DMS114 treated with DMSO at 0.1 percent for 48 hours (cell line): ENCODE measurements at regions not wholly inside any gene's neighbourhood (a gene's known extent, or its start where the extent isn't known, plus 50 kb on each side); places are given as distances from the start of the nearest gene placed in this dataset.
"Not testable (repeated sequence)": the region's sequence is repeated elsewhere in the genome, so short reads cannot be mapped to it uniquely, and the experiment has no call there.

Experiments used
- DNase-seq: peaks from one replicate; lab custom pipeline; 2025; ENCODE audit not compliant: unreplicated experiment; lab: John Stamatoyannopoulos, UW

DNA sequence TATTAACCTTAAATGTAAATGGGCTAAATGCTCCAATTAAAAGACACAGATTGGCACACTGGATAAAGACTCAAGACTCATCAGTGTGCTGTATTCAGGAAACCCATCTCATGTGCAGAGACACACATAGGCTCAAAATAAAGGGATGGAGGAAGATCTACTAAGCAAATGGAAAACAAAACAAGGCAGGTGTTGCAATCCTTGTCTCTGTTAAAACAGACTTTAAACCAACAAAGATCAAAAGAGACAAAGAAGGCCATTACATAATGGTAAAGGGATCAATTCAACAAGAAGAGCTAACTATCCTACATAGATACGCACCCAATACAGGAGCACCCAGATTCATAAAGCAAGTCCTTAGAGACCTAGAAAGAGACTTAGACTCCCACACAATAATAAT, 80.1 kb upstream of the NPSR1 start:
- not testable (repeated sequence) for DNase-seq

DNA sequence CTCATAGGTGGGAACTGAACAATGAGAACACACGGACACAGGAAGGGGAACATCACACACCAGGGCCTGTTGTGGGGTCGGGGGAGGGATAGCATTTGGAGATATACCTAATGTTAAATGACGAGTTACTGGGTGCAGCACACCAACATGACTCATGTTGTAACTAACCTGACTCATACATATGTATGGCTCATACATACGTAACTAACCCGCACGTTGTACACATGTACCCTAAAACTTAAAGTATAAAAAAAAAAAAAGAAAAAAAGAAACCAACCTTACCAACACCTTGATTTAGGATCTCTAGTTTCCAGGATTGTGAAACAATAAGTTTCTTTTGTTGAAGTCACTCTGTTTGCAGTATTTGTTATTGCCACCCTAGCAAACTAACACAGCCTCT, 76.3 kb upstream of the NPSR1 start:
- not testable (repeated sequence) for DNase-seq

DNA sequence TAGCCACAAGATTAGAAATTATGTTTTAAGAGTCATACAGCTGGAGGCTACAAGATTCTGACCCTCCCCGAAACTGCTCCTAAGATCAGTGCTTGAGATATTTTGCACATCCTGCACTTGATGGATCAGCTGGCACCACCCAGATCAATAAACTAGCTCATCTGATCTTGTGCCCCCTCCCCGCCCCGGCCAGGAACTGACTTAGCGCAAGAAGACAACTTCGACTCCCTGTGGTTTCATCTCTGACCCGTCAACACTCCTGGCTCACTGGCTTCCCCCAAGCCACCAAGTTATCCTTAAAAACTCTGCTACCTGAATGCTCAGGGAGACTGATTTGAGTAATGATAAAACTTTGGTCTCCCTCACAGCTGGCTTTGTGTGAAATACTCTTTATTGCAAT, 73.5 kb upstream of the NPSR1 start:
- no peak for DNase-seq

DNA sequence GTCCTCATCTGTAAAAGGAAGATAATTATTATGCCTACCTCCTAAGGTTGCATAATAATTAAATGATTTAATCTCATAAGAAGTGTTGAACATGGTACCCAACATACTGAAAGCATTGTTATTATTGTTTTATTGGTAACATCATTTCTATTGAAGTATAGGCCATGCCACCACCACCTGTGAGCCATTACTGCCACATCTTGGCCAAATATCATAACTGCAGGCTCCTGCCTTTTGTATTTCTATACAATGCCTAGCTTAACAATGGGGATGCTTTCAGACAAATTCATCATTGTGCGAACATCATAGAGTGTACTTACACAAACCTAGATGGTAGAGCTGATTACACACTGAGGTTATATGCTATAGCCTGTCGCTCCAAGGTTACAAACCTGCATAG, 61.1 kb upstream of the NPSR1 start:
- peak; percentile 6 for DNase-seq

DNA sequence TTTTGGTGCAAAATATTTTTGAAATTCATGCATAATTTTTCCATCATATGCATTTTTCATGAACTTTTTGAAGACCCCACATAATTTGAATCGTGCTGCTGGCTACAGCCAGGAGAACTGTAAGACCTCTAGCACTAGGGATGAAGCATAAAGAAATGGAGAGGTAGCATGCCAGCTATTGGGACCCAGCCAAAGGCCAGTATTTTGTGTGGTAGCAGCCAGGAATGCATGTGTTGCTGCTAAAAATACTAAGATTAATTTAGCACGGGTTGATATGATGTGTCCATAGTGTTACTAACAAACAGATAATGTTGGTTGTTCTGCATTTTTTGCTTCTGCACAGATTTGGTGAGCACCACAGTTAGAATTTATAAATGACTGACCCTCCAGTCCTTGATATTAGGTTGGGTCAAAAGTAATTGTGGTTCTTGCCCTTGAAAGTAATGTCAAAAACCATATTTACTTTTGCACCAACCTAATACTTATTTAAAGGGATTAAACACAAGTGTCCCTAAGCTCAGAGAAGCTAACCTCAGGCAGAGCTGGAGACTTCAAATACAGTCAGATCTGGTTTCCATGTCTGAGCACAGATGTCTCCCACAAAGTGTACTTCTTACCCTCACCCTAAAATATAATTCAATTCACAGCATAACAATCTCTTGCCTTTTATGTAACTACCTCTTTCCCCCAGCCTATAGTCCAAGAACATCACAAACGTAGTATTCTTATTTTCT, 54.1 kb upstream of the NPSR1 start:
- no peak for DNase-seq
